GM13977 (cell line): ENCODE measurements at regions not wholly inside any gene's neighbourhood (a gene's known extent, or its start where the extent isn't known, plus 50 kb on each side); places are given as distances from the start of the nearest gene placed in this dataset.

Experiments
- DNase-seq: peaks from one replicate; pipeline ENCODE4 v3.0.0; 2012; ENCODE audit warnings: low spot score
- in situ Hi-C: fragments of 300-500 bp; cut with MboI; formaldehyde crosslinking; loops from one replicate; pipeline ENCODE4 v1.12.0; 2022; ENCODE audit warnings: low sequenced_read_pairs, low pct_unique_long_range_greater_than_20kb, mixed read lengths, inconsistent platforms; ENCODE audit not compliant: unreplicated experiment
- TF ChIP-seq, protein P1 (sequence below): IDR thresholded peaks from 2 replicates; pipeline ENCODE4 v1.5.1; 2012; ENCODE audit warnings: mild to moderate bottlenecking, control low read depth; ENCODE audit not compliant: insufficient read depth; ENCODE audit errors: extremely low read depth, missing control alignments

DNA sequence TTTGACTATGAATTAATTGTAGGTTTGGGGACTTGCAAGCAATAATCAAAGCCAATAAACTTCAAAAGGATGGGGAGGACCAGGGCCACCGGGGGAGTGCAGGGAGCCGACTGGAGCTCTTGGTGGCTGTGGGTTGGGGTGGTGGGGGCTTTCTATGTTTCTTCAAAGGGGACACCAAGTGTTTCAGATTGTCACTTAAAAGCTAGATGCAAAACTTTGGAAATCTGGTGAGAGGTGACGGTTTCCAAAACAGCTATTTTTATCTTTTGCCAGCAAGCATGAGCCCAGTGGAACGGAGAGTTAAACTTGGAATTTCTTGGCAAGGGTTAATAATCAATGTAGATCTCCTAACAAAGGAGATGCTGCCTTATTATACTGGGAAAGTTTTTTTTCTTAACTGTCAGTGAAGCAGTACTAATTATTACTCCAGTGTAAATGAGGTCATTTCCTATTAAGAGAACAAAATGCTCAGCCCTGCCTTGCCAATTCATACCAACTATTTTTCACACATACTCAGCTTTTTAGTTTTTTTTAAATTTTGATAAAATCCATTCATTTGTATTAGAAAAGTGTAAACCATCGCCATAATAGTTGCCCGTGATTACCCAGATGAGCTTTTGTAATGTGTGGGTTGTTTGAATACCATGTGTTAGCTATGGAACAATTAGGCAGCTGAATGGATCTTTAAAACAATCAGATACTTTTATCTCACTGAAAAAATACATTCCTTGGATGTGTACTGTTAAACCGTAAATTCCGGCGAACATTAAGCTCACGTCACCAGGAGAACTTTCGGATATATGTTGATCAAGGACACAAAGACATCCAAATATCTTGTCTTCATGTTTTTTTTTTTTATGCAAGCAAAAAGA is 95.9 kb upstream of the ZNF536 start:
- no peak for DNase-seq
- in situ Hi-C loops = no loop called here
- TF ChIP-seq, protein P1, sequence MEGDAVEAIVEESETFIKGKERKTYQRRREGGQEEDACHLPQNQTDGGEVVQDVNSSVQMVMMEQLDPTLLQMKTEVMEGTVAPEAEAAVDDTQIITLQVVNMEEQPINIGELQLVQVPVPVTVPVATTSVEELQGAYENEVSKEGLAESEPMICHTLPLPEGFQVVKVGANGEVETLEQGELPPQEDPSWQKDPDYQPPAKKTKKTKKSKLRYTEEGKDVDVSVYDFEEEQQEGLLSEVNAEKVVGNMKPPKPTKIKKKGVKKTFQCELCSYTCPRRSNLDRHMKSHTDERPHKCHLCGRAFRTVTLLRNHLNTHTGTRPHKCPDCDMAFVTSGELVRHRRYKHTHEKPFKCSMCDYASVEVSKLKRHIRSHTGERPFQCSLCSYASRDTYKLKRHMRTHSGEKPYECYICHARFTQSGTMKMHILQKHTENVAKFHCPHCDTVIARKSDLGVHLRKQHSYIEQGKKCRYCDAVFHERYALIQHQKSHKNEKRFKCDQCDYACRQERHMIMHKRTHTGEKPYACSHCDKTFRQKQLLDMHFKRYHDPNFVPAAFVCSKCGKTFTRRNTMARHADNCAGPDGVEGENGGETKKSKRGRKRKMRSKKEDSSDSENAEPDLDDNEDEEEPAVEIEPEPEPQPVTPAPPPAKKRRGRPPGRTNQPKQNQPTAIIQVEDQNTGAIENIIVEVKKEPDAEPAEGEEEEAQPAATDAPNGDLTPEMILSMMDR = no peak

DNA sequence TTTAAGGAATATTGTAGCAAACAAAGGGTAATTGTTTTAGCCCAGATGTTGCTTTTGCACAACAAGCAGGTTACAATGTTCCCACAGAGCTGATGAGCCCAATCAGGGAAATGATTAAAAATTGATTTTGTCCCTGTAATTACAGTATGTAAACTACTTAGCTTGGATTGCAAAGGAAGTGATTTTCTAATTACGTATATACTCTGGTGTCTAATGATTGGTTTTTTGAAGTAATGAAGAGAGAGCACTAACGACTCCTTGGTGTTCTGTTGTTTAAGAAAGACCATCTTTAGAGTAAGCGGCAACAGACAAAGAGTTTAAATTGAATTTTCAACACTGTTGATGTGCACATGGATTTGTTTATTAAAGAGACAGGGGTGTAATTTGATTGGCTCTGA is 95.3 kb upstream of the ZNF536 start:
- in situ Hi-C loops = no loop called here
- DNase-seq = no peak
- TF ChIP-seq, protein P1 = no peak

DNA sequence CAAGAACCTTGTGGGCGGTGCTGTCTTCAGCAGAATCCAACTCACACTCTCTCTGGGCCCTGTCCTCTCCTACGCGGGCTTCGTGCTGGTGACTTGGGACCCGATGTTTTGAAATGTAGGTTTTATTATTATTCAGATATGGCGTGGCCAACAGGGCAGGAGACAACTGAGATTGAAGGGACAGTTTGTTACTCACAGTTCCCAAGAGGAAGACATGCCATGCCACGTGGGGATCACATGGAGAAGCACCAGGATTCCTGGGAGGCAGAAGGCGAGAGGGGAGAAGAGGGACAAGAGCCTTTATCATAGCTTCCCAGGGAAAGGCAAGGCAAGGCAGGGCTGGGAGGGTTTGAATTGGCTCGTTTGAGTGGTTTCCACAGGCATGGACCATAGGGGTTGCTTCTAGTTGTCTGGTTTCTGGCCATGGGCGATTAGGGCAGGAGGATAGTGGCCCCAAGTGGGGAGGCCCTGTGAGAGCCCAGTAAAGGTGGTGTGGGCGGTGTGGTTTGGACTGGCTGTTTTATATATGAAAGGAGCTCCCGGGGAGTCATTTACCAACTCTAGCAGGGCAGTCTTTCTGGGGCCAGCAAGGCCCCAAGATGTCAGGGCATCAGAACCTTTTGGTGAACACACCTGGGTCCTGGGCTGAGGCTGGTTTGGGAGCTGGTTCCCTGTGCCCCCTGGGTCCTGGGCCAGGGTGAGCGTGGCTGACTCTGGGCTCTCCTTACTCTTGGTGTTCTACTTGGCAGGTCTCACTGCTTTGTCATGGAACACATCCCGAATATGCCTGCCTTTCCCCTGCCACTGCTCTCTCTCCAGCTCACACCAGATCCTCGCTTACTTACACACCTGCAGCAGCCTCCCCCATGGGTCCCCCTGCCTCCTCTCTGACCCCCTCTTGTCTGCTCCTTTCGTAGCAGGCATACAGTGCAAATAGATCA is 94.0 kb upstream of the ZNF536 start:
- DNase-seq = no peak
- in situ Hi-C loops = no loop called here
- TF ChIP-seq, protein P1 = no peak

DNA sequence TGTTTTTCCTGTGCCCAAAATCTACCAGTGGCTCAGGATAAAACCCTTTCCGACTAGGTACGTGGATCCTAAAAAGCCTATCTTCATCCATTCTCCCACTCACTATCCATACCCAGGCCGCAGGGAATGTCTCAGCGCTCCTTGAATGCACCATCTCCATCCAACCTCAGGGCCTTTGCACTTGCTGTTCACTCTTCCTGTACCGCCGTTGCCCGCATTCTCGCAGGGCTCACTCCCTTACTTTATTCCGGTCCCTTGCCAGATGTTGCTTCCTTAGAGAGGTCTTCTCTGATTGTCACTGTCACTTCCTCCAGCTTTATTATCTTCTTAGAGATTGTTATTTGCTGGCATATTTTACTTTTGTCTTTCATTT is 93.3 kb upstream of the ZNF536 start:
- no peak for DNase-seq
- TF ChIP-seq, protein P1 = no peak
- in situ Hi-C loops = no loop called here

DNA sequence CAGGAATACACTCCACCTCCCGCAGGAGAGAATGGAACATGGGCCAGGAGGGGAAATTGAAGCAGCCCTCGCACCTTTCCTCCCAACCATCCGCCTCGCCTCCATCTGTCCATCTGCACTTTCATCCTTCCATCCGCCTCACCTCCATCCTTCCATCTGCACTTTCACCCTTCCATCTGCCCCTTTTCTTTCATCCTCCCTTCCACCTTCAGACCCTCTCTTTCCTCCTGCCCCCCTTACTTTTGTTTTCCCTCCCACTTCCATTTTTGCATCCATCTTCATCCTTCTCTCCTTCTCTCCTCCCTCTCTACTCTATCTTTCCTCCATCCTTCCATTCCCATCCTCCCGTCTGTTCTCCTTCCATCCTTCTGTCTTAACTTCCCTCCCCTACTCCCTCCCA is 92.2 kb upstream of the ZNF536 start:
- no peak for DNase-seq
- TF ChIP-seq, protein P1 = no peak
- in situ Hi-C loops = no loop called here

DNA sequence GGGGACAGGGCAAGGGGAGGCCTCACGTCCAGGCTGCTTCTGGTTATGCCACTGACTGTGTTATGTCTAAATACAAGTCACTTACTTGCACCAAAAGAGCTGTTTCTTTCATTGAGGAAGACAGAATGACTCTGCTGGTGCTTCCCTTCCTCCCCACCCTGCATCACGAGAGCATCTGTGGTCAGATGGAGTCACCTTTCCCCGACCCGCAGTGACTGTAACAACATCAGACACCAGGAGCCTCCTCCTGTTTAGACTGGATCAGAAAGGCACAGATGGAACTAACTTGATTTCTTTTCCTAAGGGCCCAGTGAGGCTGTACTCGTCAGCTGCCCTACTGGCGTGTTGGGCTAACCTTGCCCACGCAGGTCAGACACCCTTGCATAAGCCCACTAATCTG is 90.3 kb upstream of the ZNF536 start:
- in situ Hi-C loops = no loop called here
- no peak for DNase-seq
- TF ChIP-seq, protein P1 = no peak
